ENCODE measurements at regions not wholly inside any gene's neighbourhood (a gene's known extent, or its start where the extent isn't known, plus 50 kb on each side); places are given as distances from the start of the nearest gene placed in this dataset.

GRCh38 chr2:16409849-16410248, 255.8 kb downstream of the CYRIA start:
- TF ChIP-seq POLR2A (IDR thresholded peaks at IDR 0.05): no peak
- no peak for TF ChIP-seq POLR2AphosphoS5 (IDR thresholded peaks at IDR 0.05)
- no peak for TF ChIP-seq CTCF (IDR thresholded peaks at IDR 0.05)
- no peak for TF ChIP-seq EP300 (IDR thresholded peaks at IDR 0.05)

Data from gastroesophageal sphincter (tissue), 3 donors.